CD4-positive, alpha-beta memory T cell (primary cell): ENCODE measurements at regions not wholly inside any gene's neighbourhood (a gene's known extent, or its start where the extent isn't known, plus 50 kb on each side); places are given as distances from the start of the nearest gene placed in this dataset.

Experiments used
- CTCF ChIA-PET: fragments of 350-600 bp; sonication (Branson Sonifier 250); formaldehyde crosslinking; loops from one replicate; lab custom pipeline; 2021; ENCODE audit warnings: inconsistent platforms; ENCODE audit not compliant: partially characterized antibody; lab: Charles Lee
- POLR2A ChIA-PET: fragments of 350-600 bp; sonication (Branson Sonifier 250); formaldehyde crosslinking; loops from one replicate; lab custom pipeline; 2021; ENCODE audit not compliant: partially characterized antibody; lab: Charles Lee
- DNase-seq, 5 donors: peaks; one replicate each; pipeline versions ENCODE4 v3.0.0 to v3.0.0-alpha.2; 2020 to 2022; ENCODE audit warnings: mixed read lengths in 1 of 5
- H3K27ac ChIP-seq: one replicate; pipeline ENCODE4 v1.7.0; 2013; ENCODE audit warnings: low read depth, low read length
- H3K27me3 ChIP-seq: 2 replicates; pipeline ENCODE4 v1.7.0; 2013; ENCODE audit warnings: mild to moderate bottlenecking, low read length, moderate library complexity; ENCODE audit not compliant: insufficient read depth
- H3K36me3 ChIP-seq: 2 replicates; pipeline ENCODE4 v1.7.0; 2013; ENCODE audit warnings: mild to moderate bottlenecking, low read length, moderate library complexity; ENCODE audit not compliant: insufficient read depth
- H3K4me1 ChIP-seq: 2 replicates; pipeline ENCODE4 v1.7.0; 2013; ENCODE audit warnings: mild to moderate bottlenecking, low read length, moderate library complexity; ENCODE audit not compliant: insufficient read depth
- H3K4me3 ChIP-seq, 2 donors: one replicate each; pipeline ENCODE4 v1.7.0; 2013; ENCODE audit warnings: low read length in 2 of 2, mild to moderate bottlenecking in 1 of 2
- H3K9me3 ChIP-seq, 2 donors: one replicate each; pipeline ENCODE4 v1.7.0; 2013; ENCODE audit warnings: low read length in 2 of 2, control low read depth in 1 of 2; ENCODE audit not compliant: control insufficient read depth in 1 of 2
- H3K27ac Mint-ChIP-seq, 7 donors: one replicate each; pipeline ENCODE4 v1.8.0; 2020 to 2021; ENCODE audit warnings: mixed read lengths in 7 of 7, mild to moderate bottlenecking in 6 of 7, inconsistent platforms in 3 of 7, moderate library complexity in 3 of 7
- H3K27me3 Mint-ChIP-seq, 2 donors: one replicate each; pipeline ENCODE4 v1.8.0; 2020 to 2021; ENCODE audit warnings: mixed read lengths in 2 of 2
- H3K36me3 Mint-ChIP-seq, 2 donors: one replicate each; pipeline ENCODE4 v1.8.0; 2020 to 2021; ENCODE audit warnings: mixed read lengths in 2 of 2, inconsistent platforms in 1 of 2, mild to moderate bottlenecking in 1 of 2
- H3K4me1 Mint-ChIP-seq, 4 donors: one replicate each; pipeline ENCODE4 v1.8.0; 2020 to 2021; ENCODE audit warnings: mixed read lengths in 4 of 4, mild to moderate bottlenecking in 1 of 4
- H3K4me3 Mint-ChIP-seq, 8 donors: one replicate each; pipeline ENCODE4 v1.8.0; 2020 to 2021; ENCODE audit warnings: mixed read lengths in 8 of 8, mild to moderate bottlenecking in 7 of 8, moderate library complexity in 6 of 8, inconsistent platforms in 3 of 8
- H3K9me3 Mint-ChIP-seq, 8 donors: one replicate each; pipeline ENCODE4 v1.8.0; 2020 to 2021; ENCODE audit warnings: mixed read lengths in 8 of 8, mild to moderate bottlenecking in 5 of 8, inconsistent platforms in 3 of 8, moderate library complexity in 1 of 8
- intact Hi-C: fragments of 100-400 bp; cut with micrococcal nuclease; formaldehyde crosslinking; loops from one replicate; pipeline ENCODE4 v1.15.1; 2023

DNA sequence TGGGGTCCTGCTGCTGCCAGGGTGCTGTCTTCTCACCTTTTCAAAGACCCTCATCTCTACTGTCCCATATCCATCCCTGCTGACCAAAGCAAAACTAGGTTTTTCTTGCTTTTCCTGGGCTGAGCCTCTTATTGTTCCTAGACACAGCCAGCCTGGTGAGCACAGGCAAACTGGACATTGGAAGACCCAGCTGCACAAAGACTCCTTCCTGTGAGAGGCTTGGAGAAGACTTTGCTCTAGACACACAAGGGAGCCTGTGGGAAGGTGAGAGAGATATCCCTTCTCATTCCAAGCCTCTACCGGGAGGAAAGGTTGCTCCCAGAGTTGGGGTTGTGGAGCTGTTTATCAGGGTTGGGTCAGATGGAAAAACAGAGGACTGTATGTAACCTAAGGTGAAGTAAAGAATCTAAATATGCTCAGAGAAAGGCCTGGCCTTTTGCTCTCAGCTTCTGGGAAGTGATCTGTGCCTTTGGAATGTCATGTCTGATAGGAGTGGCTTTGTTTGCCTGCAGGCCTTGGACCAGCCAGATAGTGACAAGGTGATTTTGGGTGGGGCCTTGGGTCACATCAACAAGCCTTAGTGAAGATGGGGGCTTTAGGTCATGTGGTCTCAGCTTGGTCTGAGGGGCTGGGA, 87.6 kb upstream of the RUNX1 start:
- no peaks in the 10 kb centered on the region for H3K36me3 ChIP-seq
- H3K27me3 ChIP-seq: no peaks in the 10 kb centered on the region
- Mint-ChIP-seq H3K4me1 (peaks cover 8 to 11% (median 9%) of the 10 kb centered on the region in 4 donors), H3K27me3 (no peaks in the 10 kb centered on the region), H3K36me3 (no peaks in the 10 kb centered on the region), H3K4me3 (no peak overlapping the region), H3K9me3 (no peaks in the 10 kb centered on the region), H3K27ac (no peak overlapping the region)
- no peaks in the 10 kb centered on the region for H3K9me3 ChIP-seq
- POLR2A ChIA-PET: no interaction called here
- no peak overlapping the region for H3K27ac ChIP-seq
- peaks cover 13% of the 10 kb centered on the region for H3K4me1 ChIP-seq
- no peak overlapping the region for H3K4me3 ChIP-seq
- intact Hi-C loops: no loop called here
- DNase-seq: no peak
- CTCF ChIA-PET: no interaction called here

DNA sequence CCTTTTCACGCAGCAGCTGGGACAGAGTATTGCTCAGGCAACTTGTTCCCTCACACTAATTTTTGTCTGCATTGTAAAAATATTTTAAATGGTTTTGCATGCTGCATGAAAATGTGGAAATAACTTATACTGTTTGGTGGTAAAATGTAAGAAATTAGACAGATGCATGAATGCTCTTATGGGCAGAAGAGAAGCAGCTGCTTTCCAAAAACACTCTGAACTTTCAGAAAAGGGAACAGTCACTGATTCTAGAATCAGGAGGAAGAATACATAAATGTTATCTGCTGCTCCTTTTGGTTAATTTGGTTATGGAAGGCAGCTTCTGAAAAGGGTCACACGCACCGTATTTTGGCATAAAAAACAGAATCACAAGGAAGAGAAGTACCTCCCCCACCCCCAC, 87.0 kb upstream of the RUNX1 start:
- no peaks in the 10 kb centered on the region for H3K27me3 Mint-ChIP-seq
- no peak overlapping the region for H3K4me3 Mint-ChIP-seq
- peak overlapping the region in 1 of 7 donors; percentile 10 for H3K27ac Mint-ChIP-seq
- Histone ChIP-seq H3K27ac (no peak overlapping the region), H3K4me1 (peaks cover 13% of the 10 kb centered on the region), H3K9me3 (no peaks in the 10 kb centered on the region), H3K4me3 (no peak overlapping the region), H3K27me3 (no peaks in the 10 kb centered on the region), H3K36me3 (no peaks in the 10 kb centered on the region)
- H3K36me3 Mint-ChIP-seq: no peaks in the 10 kb centered on the region
- POLR2A ChIA-PET: no interaction called here
- CTCF ChIA-PET: no interaction called here
- peaks cover 8 to 11% (median 9%) of the 10 kb centered on the region in 4 donors for H3K4me1 Mint-ChIP-seq
- intact Hi-C loops: no loop called here
- H3K9me3 Mint-ChIP-seq: no peaks in the 10 kb centered on the region
- no peak for DNase-seq

GRCh38 chr21:35135481-35135880, 86.4 kb upstream of the RUNX1 start:
- H3K27ac ChIP-seq: no peak overlapping the region
- Mint-ChIP-seq H3K9me3 (peaks cover 0 to 1% (median 0%) of the 10 kb centered on the region in 8 donors), H3K36me3 (no peaks in the 10 kb centered on the region), H3K4me1 (peaks cover 8 to 11% (median 9%) of the 10 kb centered on the region in 4 donors), H3K4me3 (no peak overlapping the region), H3K27me3 (no peaks in the 10 kb centered on the region), H3K27ac (no peak overlapping the region)
- peaks cover 13% of the 10 kb centered on the region for H3K4me1 ChIP-seq
- no peaks in the 10 kb centered on the region for H3K9me3 ChIP-seq
- ChIA-PET POLR2A (no interaction called here), CTCF (no interaction called here)
- intact Hi-C loops: no loop called here
- H3K27me3 ChIP-seq: no peaks in the 10 kb centered on the region
- DNase-seq: no peak
- no peak overlapping the region for H3K4me3 ChIP-seq
- no peaks in the 10 kb centered on the region for H3K36me3 ChIP-seq

GRCh38 chr21:35134309-35134708, 85.2 kb upstream of the RUNX1 start:
- Mint-ChIP-seq H3K4me3 (no peak overlapping the region), H3K36me3 (no peaks in the 10 kb centered on the region), H3K4me1 (peaks cover 8 to 10% (median 9%) of the 10 kb centered on the region in 4 donors), H3K9me3 (peaks cover 0 to 5% (median 1%) of the 10 kb centered on the region in 8 donors), H3K27me3 (no peaks in the 10 kb centered on the region), H3K27ac (no peak overlapping the region)
- POLR2A ChIA-PET: interaction anchor here (0.6 kb wide), 1 partner anchor 26 kb away, joined by 3 read pairs; no protein-coding TSS in a partner anchor
- Histone ChIP-seq H3K4me3 (no peak overlapping the region), H3K4me1 (peaks cover 11% of the 10 kb centered on the region), H3K36me3 (no peaks in the 10 kb centered on the region), H3K9me3 (no peaks in the 10 kb centered on the region), H3K27ac (no peak overlapping the region), H3K27me3 (no peaks in the 10 kb centered on the region)
- intact Hi-C loops: no loop called here
- no peak for DNase-seq
- CTCF ChIA-PET: no interaction called here

- Mint-ChIP-seq H3K9me3 (peaks cover 2 to 11% (median 8%) of the 10 kb centered on the region in 8 donors), H3K4me1 (peaks cover 0 to 2% (median 0%) of the 10 kb centered on the region in 4 donors), H3K36me3 (peaks cover 0 to 4% of the 10 kb centered on the region in 2 donors)
Observed at GRCh38 chr21:35128536-35128935, 79.4 kb upstream of the RUNX1 start.

DNA sequence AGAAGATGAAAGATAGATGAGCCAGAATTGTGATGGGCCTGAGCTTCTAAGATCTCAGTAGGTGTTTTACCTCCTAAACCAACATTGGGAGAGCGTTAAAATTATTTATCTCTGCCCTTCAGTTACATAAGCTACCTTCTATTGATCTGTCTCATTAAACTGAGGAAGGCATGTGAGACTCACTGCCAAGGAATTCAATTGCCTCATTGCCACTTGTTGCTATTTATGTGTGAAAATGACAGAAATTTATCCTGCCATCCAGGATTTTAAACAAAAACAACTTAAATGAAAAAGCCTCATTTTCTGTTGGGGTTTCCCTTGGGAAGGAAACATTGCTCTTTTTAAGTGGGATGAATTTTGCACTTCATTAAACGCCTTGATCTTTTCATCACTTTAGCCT, 78.7 kb upstream of the RUNX1 start:
- Histone ChIP-seq H3K27ac (no peak overlapping the region), H3K4me1 (no peaks in the 10 kb centered on the region), H3K9me3 (no peaks in the 10 kb centered on the region), H3K36me3 (no peaks in the 10 kb centered on the region), H3K4me3 (no peak overlapping the region), H3K27me3 (no peaks in the 10 kb centered on the region)
- POLR2A ChIA-PET: no interaction called here
- no peak for DNase-seq
- no peak overlapping the region for H3K27ac Mint-ChIP-seq
- H3K9me3 Mint-ChIP-seq: peaks cover 2 to 15% (median 8%) of the 10 kb centered on the region in 8 donors
- no peak overlapping the region for H3K4me3 Mint-ChIP-seq
- peaks cover 0 to 4% of the 10 kb centered on the region in 2 donors for H3K36me3 Mint-ChIP-seq
- intact Hi-C loops: no loop called here
- peaks cover 0 to 2% (median 0%) of the 10 kb centered on the region in 4 donors for H3K4me1 Mint-ChIP-seq
- CTCF ChIA-PET: interaction anchor here (1.2 kb wide), 1 partner anchor 14 kb away, joined by 3 read pairs; no protein-coding TSS in a partner anchor
- no peaks in the 10 kb centered on the region for H3K27me3 Mint-ChIP-seq

More at GRCh38 chr21:35128536-35128935, 79.4 kb upstream of the RUNX1 start:
- Histone ChIP-seq H3K9me3 (no peaks in the 10 kb centered on the region), H3K4me1 (no peaks in the 10 kb centered on the region), H3K36me3 (no peaks in the 10 kb centered on the region), H3K27me3 (no peaks in the 10 kb centered on the region), H3K27ac (no peak overlapping the region), H3K4me3 (no peak overlapping the region)
- Mint-ChIP-seq H3K4me3 (no peak overlapping the region), H3K27ac (no peak overlapping the region), H3K27me3 (no peaks in the 10 kb centered on the region)
- CTCF ChIA-PET: interaction anchor here (1.2 kb wide), 1 partner anchor 15 kb away, joined by 3 read pairs; no protein-coding TSS in a partner anchor
- DNase-seq: no peak
- POLR2A ChIA-PET: no interaction called here
- intact Hi-C loops: no loop called here

DNA sequence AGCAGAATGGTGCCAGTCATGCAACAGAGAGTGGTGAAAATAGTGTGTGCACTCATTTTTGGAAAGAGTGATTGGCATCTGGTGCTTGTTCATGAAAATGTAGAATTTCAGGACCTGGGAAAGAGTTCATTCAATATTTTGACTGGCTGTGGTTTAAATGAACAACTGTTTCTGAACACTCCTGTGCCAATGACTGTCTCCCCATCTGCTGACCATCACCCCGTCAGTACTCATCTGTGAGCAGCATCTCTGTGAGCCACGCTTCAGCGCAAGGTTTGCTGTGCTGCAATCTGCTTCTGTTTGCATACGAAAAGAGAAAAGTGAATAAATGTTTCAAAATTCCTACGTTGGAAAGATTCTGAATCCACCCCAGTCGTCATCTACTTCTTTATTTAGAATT, 77.9 kb upstream of the RUNX1 start:
- no peaks in the 10 kb centered on the region for H3K27me3 ChIP-seq
- intact Hi-C loops: no loop called here

More for the DNA sequence above, 77.9 kb upstream of the RUNX1 start:
- H3K36me3 Mint-ChIP-seq: peaks cover 0 to 4% of the 10 kb centered on the region in 2 donors
- peaks cover 2 to 15% (median 8%) of the 10 kb centered on the region in 8 donors for H3K9me3 Mint-ChIP-seq
- POLR2A ChIA-PET: no interaction called here
- peak overlapping the region in 1 of 7 donors; percentile 26 for H3K27ac Mint-ChIP-seq
- peaks cover 0 to 2% (median 0%) of the 10 kb centered on the region in 4 donors for H3K4me1 Mint-ChIP-seq
- Histone ChIP-seq H3K4me1 (no peaks in the 10 kb centered on the region), H3K27ac (no peak overlapping the region), H3K36me3 (no peaks in the 10 kb centered on the region), H3K4me3 (no peak overlapping the region), H3K9me3 (no peaks in the 10 kb centered on the region)
- CTCF ChIA-PET: no interaction called here
- H3K4me3 Mint-ChIP-seq: no peak overlapping the region
- DNase-seq: no peak
- H3K27me3 Mint-ChIP-seq: no peaks in the 10 kb centered on the region
